Osteocyte (in vitro differentiated cells): ENCODE measurements at regions not wholly inside any gene's neighbourhood (a gene's known extent, or its start where the extent isn't known, plus 50 kb on each side); places are given as distances from the start of the nearest gene placed in this dataset.
"Not testable (repeated sequence)": the region's sequence is repeated elsewhere in the genome, so short reads cannot be mapped to it uniquely, and the experiment has no call there.

Source experiments
- DNase-seq: peaks from one replicate; pipeline ENCODE4 v3.0.0; 2021; ENCODE audit warnings: mixed read lengths; ENCODE audit not compliant: unreplicated experiment; ENCODE audit errors: extremely low spot score
- H3K27ac Mint-ChIP-seq: one replicate; pipeline ENCODE4 v1.8.0; 2021; ENCODE audit warnings: mild to moderate bottlenecking, mixed read lengths; ENCODE audit not compliant: unreplicated experiment
- H3K27me3 Mint-ChIP-seq: one replicate; pipeline ENCODE4 v1.8.0; 2021; ENCODE audit warnings: mixed read lengths; ENCODE audit not compliant: unreplicated experiment
- H3K36me3 Mint-ChIP-seq: one replicate; pipeline ENCODE4 v1.8.0; 2021; ENCODE audit warnings: mixed read lengths; ENCODE audit not compliant: unreplicated experiment
- H3K4me1 Mint-ChIP-seq: one replicate; pipeline ENCODE4 v1.8.0; 2021; ENCODE audit warnings: mixed read lengths; ENCODE audit not compliant: unreplicated experiment
- H3K4me3 Mint-ChIP-seq: one replicate; pipeline ENCODE4 v1.8.0; 2021; ENCODE audit warnings: mild to moderate bottlenecking, moderate library complexity, mixed read lengths; ENCODE audit not compliant: unreplicated experiment
- H3K9me3 Mint-ChIP-seq: one replicate; pipeline ENCODE4 v1.8.0; 2021; ENCODE audit warnings: mixed read lengths; ENCODE audit not compliant: unreplicated experiment
- TF ChIP-seq, protein P1 (sequence below): fragments of 200-600 bp; sonication (generic); IDR thresholded peaks from 2 replicates; pipeline ENCODE4 v1.5.0; 2021; ENCODE audit warnings: antibody characterized with exemption, mild to moderate bottlenecking, moderate library complexity

GRCh38 chr1:161421456-161421855 lies 53.8 kb upstream of the CFAP126 start:
- TF ChIP-seq, protein P1, sequence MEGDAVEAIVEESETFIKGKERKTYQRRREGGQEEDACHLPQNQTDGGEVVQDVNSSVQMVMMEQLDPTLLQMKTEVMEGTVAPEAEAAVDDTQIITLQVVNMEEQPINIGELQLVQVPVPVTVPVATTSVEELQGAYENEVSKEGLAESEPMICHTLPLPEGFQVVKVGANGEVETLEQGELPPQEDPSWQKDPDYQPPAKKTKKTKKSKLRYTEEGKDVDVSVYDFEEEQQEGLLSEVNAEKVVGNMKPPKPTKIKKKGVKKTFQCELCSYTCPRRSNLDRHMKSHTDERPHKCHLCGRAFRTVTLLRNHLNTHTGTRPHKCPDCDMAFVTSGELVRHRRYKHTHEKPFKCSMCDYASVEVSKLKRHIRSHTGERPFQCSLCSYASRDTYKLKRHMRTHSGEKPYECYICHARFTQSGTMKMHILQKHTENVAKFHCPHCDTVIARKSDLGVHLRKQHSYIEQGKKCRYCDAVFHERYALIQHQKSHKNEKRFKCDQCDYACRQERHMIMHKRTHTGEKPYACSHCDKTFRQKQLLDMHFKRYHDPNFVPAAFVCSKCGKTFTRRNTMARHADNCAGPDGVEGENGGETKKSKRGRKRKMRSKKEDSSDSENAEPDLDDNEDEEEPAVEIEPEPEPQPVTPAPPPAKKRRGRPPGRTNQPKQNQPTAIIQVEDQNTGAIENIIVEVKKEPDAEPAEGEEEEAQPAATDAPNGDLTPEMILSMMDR, result no peak
- Mint-ChIP-seq H3K27ac (no peak overlapping the region), H3K36me3 (no peaks in the 10 kb centered on the region), H3K9me3 (no peaks in the 10 kb centered on the region), H3K4me1 (peaks cover 11% of the 10 kb centered on the region), H3K4me3 (peak overlapping the region; percentile 71), H3K27me3 (peaks cover 22% of the 10 kb centered on the region)
- no peak for DNase-seq

GRCh38 chr1:161420763-161421455 lies 53.2 kb upstream of the CFAP126 start:
- no peak for DNase-seq
- no peak overlapping the region for H3K4me3 Mint-ChIP-seq
- H3K36me3 Mint-ChIP-seq, result no peaks in the 10 kb centered on the region
- H3K27ac Mint-ChIP-seq, result no peak overlapping the region
- H3K27me3 Mint-ChIP-seq, result peaks cover 21% of the 10 kb centered on the region
- peaks cover 11% of the 10 kb centered on the region for H3K4me1 Mint-ChIP-seq
- TF ChIP-seq, protein P1, result no peak
- H3K9me3 Mint-ChIP-seq, result no peaks in the 10 kb centered on the region

- H3K4me1 Mint-ChIP-seq, result peaks cover 11% of the 10 kb centered on the region
- peaks cover 16% of the 10 kb centered on the region for H3K27me3 Mint-ChIP-seq
- H3K27ac Mint-ChIP-seq, DNase-seq, H3K9me3 Mint-ChIP-seq, H3K4me3 Mint-ChIP-seq, H3K36me3 Mint-ChIP-seq: not testable (repeated sequence)
Observed at GRCh38 chr1:161417536-161417935, 49.9 kb upstream of the CFAP126 start.
